CD14-positive monocyte (primary cell): ENCODE measurements at regions not wholly inside any gene's neighbourhood (a gene's known extent, or its start where the extent isn't known, plus 50 kb on each side); places are given as distances from the start of the nearest gene placed in this dataset.

Experiments
- DNase-seq, 3 donors: peaks; one replicate each; pipeline ENCODE4 v3.0.0-alpha.2; 2011 to 2022
- H2AFZ ChIP-seq: 2 replicates; pipeline ENCODE4 v1.6.0; 2012; ENCODE audit warnings: mild to moderate bottlenecking, low read depth, low read length, inconsistent platforms; ENCODE audit not compliant: insufficient read depth, poor library complexity, severe bottlenecking
- H3K27ac ChIP-seq, 2 donors: 1 replicate in 1 of 2; 2 replicates in 1 of 2; pipeline ENCODE4 v1.5.1; 2012 to 2013; ENCODE audit warnings: low read length in 2 of 2, control low read depth in 1 of 2, inconsistent platforms in 1 of 2, low read depth in 1 of 2, mild to moderate bottlenecking in 1 of 2
- H3K27me3 ChIP-seq, 2 donors: one replicate each; pipeline versions ENCODE4 v1.6.0 to v1.6.1; 2011 to 2013; ENCODE audit warnings: low read length in 2 of 2; ENCODE audit not compliant: control insufficient read depth in 2 of 2, insufficient read depth in 2 of 2
- H3K36me3 ChIP-seq, 2 donors: replicated peaks in 1 of 2; 1 replicate in 1 of 2; 2 replicates in 1 of 2; pipeline versions ENCODE4 v1.5.1 to v1.6.1; 2012 to 2013; ENCODE audit warnings: low read length in 2 of 2, control low read depth in 1 of 2, inconsistent platforms in 1 of 2, mild to moderate bottlenecking in 1 of 2; ENCODE audit not compliant: insufficient read depth in 2 of 2, control insufficient read depth in 1 of 2
- H3K4me1 ChIP-seq, 2 donors: 1 replicate in 1 of 2; 2 replicates in 1 of 2; pipeline versions ENCODE4 v1.5.1 to v1.6.1; 2012 to 2013; ENCODE audit warnings: low read length in 2 of 2, control low read depth in 1 of 2, inconsistent platforms in 1 of 2, mild to moderate bottlenecking in 1 of 2, moderate library complexity in 1 of 2; ENCODE audit not compliant: insufficient read depth in 2 of 2, control insufficient read depth in 1 of 2
- H3K4me2 ChIP-seq: replicated peaks from 2 replicates; pipeline ENCODE3; 2012; ENCODE audit warnings: low read length, moderate library complexity, mild to moderate bottlenecking; ENCODE audit not compliant: poor library complexity, severe bottlenecking; ENCODE audit errors: extremely low read depth
- H3K4me3 ChIP-seq, 3 experiments: fragments of 200-600 bp in 1 of 3; sonication (generic) in 1 of 3; replicated peaks in 1 of 3; 1 replicate in 2 of 3; 2 replicates in 1 of 3; pipeline ENCODE4 v1.5.1; 2011 to 2013; ENCODE audit warnings: low read length in 3 of 3, mild to moderate bottlenecking in 3 of 3, control low read depth in 2 of 3, low read depth in 2 of 3, inconsistent platforms in 1 of 3, moderate library complexity in 1 of 3
- H3K79me2 ChIP-seq: 2 replicates; pipeline ENCODE4 v1.6.0; 2012; ENCODE audit warnings: mild to moderate bottlenecking, control low read depth, inconsistent platforms, low read length, moderate library complexity; ENCODE audit not compliant: insufficient read depth
- H3K9ac ChIP-seq: 2 replicates; pipeline ENCODE4 v1.6.0; 2017; ENCODE audit warnings: low read length, mild to moderate bottlenecking; ENCODE audit not compliant: insufficient read depth, poor library complexity, severe bottlenecking
- H3K9me3 ChIP-seq, 2 donors: replicated peaks in 1 of 2; 1 replicate in 1 of 2; 2 replicates in 1 of 2; pipeline versions ENCODE4 v1.5.1 to v1.6.1; 2012 to 2013; ENCODE audit warnings: low read length in 2 of 2, control low read depth in 1 of 2; ENCODE audit not compliant: control insufficient read depth in 1 of 2, insufficient read depth in 1 of 2
- H4K20me1 ChIP-seq: 2 replicates; pipeline ENCODE4 v1.6.0; 2012; ENCODE audit warnings: mild to moderate bottlenecking, low read length, control low read depth, moderate library complexity; ENCODE audit not compliant: insufficient read depth
- H3K27ac Mint-ChIP-seq, 7 donors: one replicate each; pipeline ENCODE4 v1.8.0; 2020; ENCODE audit warnings: mild to moderate bottlenecking in 7 of 7, mixed read lengths in 7 of 7, moderate library complexity in 6 of 7, inconsistent platforms in 2 of 7
- H3K27me3 Mint-ChIP-seq, 3 donors: one replicate each; pipeline ENCODE4 v1.8.0; 2021 to 2022; ENCODE audit warnings: low read depth in 3 of 3, mild to moderate bottlenecking in 3 of 3, mixed read lengths in 3 of 3, moderate library complexity in 3 of 3, inconsistent platforms in 1 of 3
- H3K36me3 Mint-ChIP-seq, 2 donors: one replicate each; pipeline ENCODE4 v1.8.0; 2020; ENCODE audit warnings: mixed read lengths in 2 of 2, inconsistent platforms in 1 of 2, mild to moderate bottlenecking in 1 of 2
- H3K4me1 Mint-ChIP-seq: one replicate; pipeline ENCODE4 v1.8.0; 2020; ENCODE audit warnings: mild to moderate bottlenecking, mixed read lengths
- H3K4me3 Mint-ChIP-seq, 2 donors: one replicate each; pipeline ENCODE4 v1.8.0; 2020; ENCODE audit warnings: mild to moderate bottlenecking in 2 of 2, mixed read lengths in 2 of 2, moderate library complexity in 1 of 2
- H3K9me3 Mint-ChIP-seq, 7 donors: one replicate each; pipeline ENCODE4 v1.8.0; 2020 to 2022; ENCODE audit warnings: mixed read lengths in 7 of 7, mild to moderate bottlenecking in 6 of 7, moderate library complexity in 6 of 7, inconsistent platforms in 2 of 7
- WGBS: methylation state at CpG from one replicate; pipeline ENCODE4 v1.1.5; 2013; ENCODE audit warnings: missing lambda C conversion rate; ENCODE audit not compliant: insufficient coverage; 5-methylcytosine and 5-hydroxymethylcytosine counted together
- intact Hi-C, 2 donors: fragments of 100-400 bp; cut with micrococcal nuclease; formaldehyde crosslinking; loops; one replicate each; pipeline versions ENCODE4 v1.15.0 to v1.15.1; 2023
- TF ChIP-seq, protein P1 (sequence below): fragments of 200-600 bp; IDR thresholded peaks from one replicate; pipeline ENCODE4 v1.8.0; 2022; ENCODE audit warnings: antibody characterized with exemption, mild to moderate bottlenecking

DNA sequence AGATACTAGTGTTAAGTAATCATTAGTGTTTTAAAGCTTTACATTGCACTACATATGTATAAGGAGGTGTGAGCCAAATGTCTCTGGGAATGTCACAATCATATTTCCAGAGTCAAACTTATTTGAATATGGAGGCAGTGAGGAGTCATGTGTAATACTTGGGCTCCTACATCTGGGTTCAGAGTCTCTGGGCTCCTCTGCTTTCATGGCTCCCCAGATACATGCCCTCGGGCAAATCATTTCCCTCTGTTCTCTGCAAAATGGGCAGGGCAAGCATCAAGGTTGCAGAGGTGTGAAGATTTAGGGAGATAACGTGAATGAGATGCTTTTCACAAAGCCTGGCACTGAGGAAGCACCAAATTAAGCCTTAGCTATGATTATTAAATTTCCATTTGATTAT is 138.3 kb upstream of the SGK1 start:
- Histone ChIP-seq H3K4me2 (no peak overlapping the region), H3K9ac (no peak overlapping the region), H3K27me3 (no peaks in the 10 kb centered on the region), H4K20me1 (no peaks in the 10 kb centered on the region), H2AFZ (no peak overlapping the region), H3K9me3 (no peaks in the 10 kb centered on the region), H3K4me1 (peaks cover 14 to 16% of the 10 kb centered on the region in 2 donors), H3K79me2 (no peaks in the 10 kb centered on the region), H3K27ac (no peak overlapping the region), H3K36me3 (no peaks in the 10 kb centered on the region), H3K4me3 (no peak overlapping the region)
- Mint-ChIP-seq H3K36me3 (no peaks in the 10 kb centered on the region), H3K9me3 (peaks cover 0 to 3% (median 0%) of the 10 kb centered on the region in 7 donors), H3K4me3 (no peak overlapping the region), H3K4me1 (peaks cover 20% of the 10 kb centered on the region), H3K27ac (no peak overlapping the region), H3K27me3 (peaks cover 0 to 2% (median 0%) of the 10 kb centered on the region in 3 donors)
- no peak for DNase-seq
- WGBS, result no CpG with 5 or more reads among the region's 2 CpGs
- TF ChIP-seq, protein P1, sequence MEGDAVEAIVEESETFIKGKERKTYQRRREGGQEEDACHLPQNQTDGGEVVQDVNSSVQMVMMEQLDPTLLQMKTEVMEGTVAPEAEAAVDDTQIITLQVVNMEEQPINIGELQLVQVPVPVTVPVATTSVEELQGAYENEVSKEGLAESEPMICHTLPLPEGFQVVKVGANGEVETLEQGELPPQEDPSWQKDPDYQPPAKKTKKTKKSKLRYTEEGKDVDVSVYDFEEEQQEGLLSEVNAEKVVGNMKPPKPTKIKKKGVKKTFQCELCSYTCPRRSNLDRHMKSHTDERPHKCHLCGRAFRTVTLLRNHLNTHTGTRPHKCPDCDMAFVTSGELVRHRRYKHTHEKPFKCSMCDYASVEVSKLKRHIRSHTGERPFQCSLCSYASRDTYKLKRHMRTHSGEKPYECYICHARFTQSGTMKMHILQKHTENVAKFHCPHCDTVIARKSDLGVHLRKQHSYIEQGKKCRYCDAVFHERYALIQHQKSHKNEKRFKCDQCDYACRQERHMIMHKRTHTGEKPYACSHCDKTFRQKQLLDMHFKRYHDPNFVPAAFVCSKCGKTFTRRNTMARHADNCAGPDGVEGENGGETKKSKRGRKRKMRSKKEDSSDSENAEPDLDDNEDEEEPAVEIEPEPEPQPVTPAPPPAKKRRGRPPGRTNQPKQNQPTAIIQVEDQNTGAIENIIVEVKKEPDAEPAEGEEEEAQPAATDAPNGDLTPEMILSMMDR, result no peak
- intact Hi-C loops, result no loop called here

DNA sequence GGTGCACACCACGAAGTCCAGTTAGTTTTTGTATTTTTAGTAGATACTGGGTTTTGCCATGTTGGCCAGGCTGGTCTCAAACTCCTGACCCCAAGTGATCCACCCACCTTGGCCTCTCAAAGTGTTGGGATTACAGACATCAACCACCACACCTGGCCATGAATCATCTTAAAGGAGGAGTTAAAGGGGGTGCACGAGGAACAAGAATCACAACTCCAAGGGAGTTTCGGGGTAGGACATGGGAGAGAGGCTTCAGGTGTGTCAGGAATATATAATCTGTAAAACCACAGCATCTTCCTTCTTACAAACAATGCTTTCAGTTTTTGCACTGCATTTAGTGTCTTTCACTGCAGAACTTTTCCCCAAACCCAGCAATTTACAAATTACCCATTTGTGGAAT is 137.4 kb upstream of the SGK1 start:
- H4K20me1 ChIP-seq, result no peaks in the 10 kb centered on the region
- peaks cover 14 to 16% of the 10 kb centered on the region in 2 donors for H3K4me1 ChIP-seq
- no peaks in the 10 kb centered on the region for H3K9me3 ChIP-seq
- WGBS, result no CpG with 5 or more reads among the region's 3 CpGs
- no peak overlapping the region for H3K4me2 ChIP-seq
- no peaks in the 10 kb centered on the region for H3K79me2 ChIP-seq
- no peak overlapping the region for H3K9ac ChIP-seq
- Mint-ChIP-seq H3K36me3 (no peaks in the 10 kb centered on the region), H3K4me3 (no peak overlapping the region), H3K27me3 (no peaks in the 10 kb centered on the region), H3K9me3 (peaks cover 0 to 3% (median 0%) of the 10 kb centered on the region in 7 donors), H3K4me1 (peaks cover 20% of the 10 kb centered on the region), H3K27ac (no peak overlapping the region)
- no peak for DNase-seq
- TF ChIP-seq, protein P1, result no peak
- no peaks in the 10 kb centered on the region for H3K36me3 ChIP-seq
- no peak overlapping the region for H2AFZ ChIP-seq
- intact Hi-C loops, result no loop called here
- H3K27me3 ChIP-seq, result no peaks in the 10 kb centered on the region
- H3K27ac ChIP-seq, result no peak overlapping the region
- no peak overlapping the region for H3K4me3 ChIP-seq
